ENCODE measurements at regions not wholly inside any gene's neighbourhood (a gene's known extent, or its start where the extent isn't known, plus 50 kb on each side); places are given as distances from the start of the nearest gene placed in this dataset.

- Histone ChIP-seq H3K9me3 (no peaks in the 10 kb centered on the region), H3K36me3 (no peaks in the 10 kb centered on the region), H3K27me3 (no peaks in the 10 kb centered on the region), H3K27ac (no peak overlapping the region), H3K4me3 (no peak overlapping the region), H3K4me1 (peaks cover 0 to 32% (median 6%) of the 10 kb centered on the region in 4 donors)
- WGBS, 2 donors: 85% methylated on average over 2 of the region's 2 CpGs
- TF ChIP-seq EP300 (IDR thresholded peaks at IDR 0.05): no peak
- TF ChIP-seq POLR2A (IDR thresholded peaks at IDR 0.05): no peak
- TF ChIP-seq CTCF (IDR thresholded peaks at IDR 0.05): no peak
- DNase-seq (ENCODE audit: low spot score in 2 of 2): no peak
Observed at GRCh38 chr15:96390986-96391385, 60.5 kb downstream of the NR2F2 start.

- Histone ChIP-seq H3K4me1 (peaks cover 0 to 32% (median 6%) of the 10 kb centered on the region in 4 donors), H3K4me3 (no peak overlapping the region), H3K9me3 (no peaks in the 10 kb centered on the region), H3K27me3 (no peaks in the 10 kb centered on the region), H3K36me3 (peaks cover 0 to 3% (median 0%) of the 10 kb centered on the region in 3 donors), H3K27ac (peak overlapping the region in 3 of 4 donors; percentile 4 to 57 (median 43))
- 42 to 52% methylated on average over 10 of the region's 10 CpGs for WGBS, 2 donors
- TF ChIP-seq POLR2A (IDR thresholded peaks at IDR 0.05) (no peak), CTCF (IDR thresholded peaks at IDR 0.05) (no peak), EP300 (IDR thresholded peaks at IDR 0.05) (no peak)
- no peak for DNase-seq (ENCODE audit: low spot score in 2 of 2)
Observed at GRCh38 chr15:96392380-96393208, 62.1 kb downstream of the NR2F2 start.

GRCh38 chr15:96393209-96393513 is 62.7 kb downstream of the NR2F2 start:
- WGBS, 2 donors: 82 to 89% methylated on average over 2 of the region's 2 CpGs
- Histone ChIP-seq H3K27ac (peak overlapping the region in 2 of 4 donors; percentile 4 to 57), H3K9me3 (no peaks in the 10 kb centered on the region), H3K36me3 (peaks cover 0 to 6% (median 0%) of the 10 kb centered on the region in 3 donors), H3K27me3 (no peaks in the 10 kb centered on the region), H3K4me3 (no peak overlapping the region), H3K4me1 (peaks cover 0 to 32% (median 6%) of the 10 kb centered on the region in 4 donors)
- TF ChIP-seq POLR2A (IDR thresholded peaks at IDR 0.05) (no peak), EP300 (IDR thresholded peaks at IDR 0.05) (no peak), CTCF (IDR thresholded peaks at IDR 0.05) (no peak)
- no peak for DNase-seq (ENCODE audit: low spot score in 2 of 2)

GRCh38 chr15:96395687-96396086 is 65.2 kb downstream of the NR2F2 start:
- Histone ChIP-seq H3K27me3 (no peaks in the 10 kb centered on the region), H3K4me1 (peaks cover 0 to 19% (median 6%) of the 10 kb centered on the region in 4 donors), H3K36me3 (peaks cover 0 to 14% (median 0%) of the 10 kb centered on the region in 3 donors), H3K4me3 (no peak overlapping the region), H3K27ac (no peak overlapping the region), H3K9me3 (no peaks in the 10 kb centered on the region)
- DNase-seq (ENCODE audit: low spot score in 2 of 2): no peak
- TF ChIP-seq POLR2A (IDR thresholded peaks at IDR 0.05): no peak
- TF ChIP-seq EP300 (IDR thresholded peaks at IDR 0.05): no peak
- WGBS, 2 donors: 48 to 57% methylated on average over 3 of the region's 3 CpGs

GRCh38 chr15:96398776-96399175 is 68.3 kb downstream of the NR2F2 start:
- no peak overlapping the region for H3K27ac ChIP-seq
- TF ChIP-seq EP300 (IDR thresholded peaks at IDR 0.05) (no peak), POLR2A (IDR thresholded peaks at IDR 0.05) (no peak), CTCF (IDR thresholded peaks at IDR 0.05) (no peak)
- H3K4me3 ChIP-seq: no peak overlapping the region
- WGBS, 2 donors: 77 to 89% methylated on average over 1 of the region's 1 CpG
- no peak for DNase-seq (ENCODE audit: low spot score in 2 of 2)
- no peaks in the 10 kb centered on the region for H3K9me3 ChIP-seq
- no peaks in the 10 kb centered on the region for H3K27me3 ChIP-seq
- H3K4me1 ChIP-seq: peaks cover 0 to under 1% (median 0%) of the 10 kb centered on the region in 4 donors
- H3K36me3 ChIP-seq: peaks cover 0 to 14% (median 0%) of the 10 kb centered on the region in 3 donors

Measured in tibial nerve (tissue), 4 donors.